HFFc6 (cell line): ENCODE measurements at regions not wholly inside any gene's neighbourhood (a gene's known extent, or its start where the extent isn't known, plus 50 kb on each side); places are given as distances from the start of the nearest gene placed in this dataset.
"Not testable (repeated sequence)": the region's sequence is repeated elsewhere in the genome, so short reads cannot be mapped to it uniquely, and the experiment has no call there.

Source experiments
- DNase-seq: peaks from one replicate; pipeline ENCODE4 v3.0.0-alpha.2; 2018
- H3K27ac Mint-ChIP-seq: 2 replicates; pipeline ENCODE4 v1.8.0; 2020; ENCODE audit warnings: mild to moderate bottlenecking, mixed read lengths
- H3K27me3 Mint-ChIP-seq: 2 replicates; pipeline ENCODE4 v1.8.0; 2021; ENCODE audit warnings: mild to moderate bottlenecking, moderate library complexity, mixed read lengths; ENCODE audit not compliant: insufficient read depth
- H3K36me3 Mint-ChIP-seq: 2 replicates; pipeline ENCODE4 v1.8.0; 2021; ENCODE audit warnings: low read depth, mixed read lengths
- H3K4me1 Mint-ChIP-seq: 2 replicates; pipeline ENCODE4 v1.8.0; 2020; ENCODE audit warnings: low read depth, mixed read lengths
- H3K4me3 Mint-ChIP-seq: 2 replicates; pipeline ENCODE4 v1.8.0; 2020; ENCODE audit warnings: mild to moderate bottlenecking, moderate library complexity, mixed read lengths
- H3K9me3 Mint-ChIP-seq: 2 replicates; pipeline ENCODE4 v1.8.0; 2020; ENCODE audit warnings: mild to moderate bottlenecking, mixed read lengths
- TF ChIP-seq, protein P1 (sequence below): fragments of 200-600 bp; sonication (generic); IDR thresholded peaks from 2 replicates; pipeline ENCODE4 v1.5.0; 2021; ENCODE audit warnings: antibody characterized with exemption, mild to moderate bottlenecking

GRCh38 chr14:29391801-29392200, 535.8 kb downstream of the PRKD1 start:
- Mint-ChIP-seq H3K4me1 (peaks cover 26% of the 10 kb centered on the region), H3K4me3 (no peak overlapping the region), H3K27me3 (peaks cover 1% of the 10 kb centered on the region; the same call in 1 of the 2 replicates), H3K36me3 (no peaks in the 10 kb centered on the region), H3K9me3 (no peaks in the 10 kb centered on the region), H3K27ac (no peak overlapping the region)
- TF ChIP-seq, protein P1, sequence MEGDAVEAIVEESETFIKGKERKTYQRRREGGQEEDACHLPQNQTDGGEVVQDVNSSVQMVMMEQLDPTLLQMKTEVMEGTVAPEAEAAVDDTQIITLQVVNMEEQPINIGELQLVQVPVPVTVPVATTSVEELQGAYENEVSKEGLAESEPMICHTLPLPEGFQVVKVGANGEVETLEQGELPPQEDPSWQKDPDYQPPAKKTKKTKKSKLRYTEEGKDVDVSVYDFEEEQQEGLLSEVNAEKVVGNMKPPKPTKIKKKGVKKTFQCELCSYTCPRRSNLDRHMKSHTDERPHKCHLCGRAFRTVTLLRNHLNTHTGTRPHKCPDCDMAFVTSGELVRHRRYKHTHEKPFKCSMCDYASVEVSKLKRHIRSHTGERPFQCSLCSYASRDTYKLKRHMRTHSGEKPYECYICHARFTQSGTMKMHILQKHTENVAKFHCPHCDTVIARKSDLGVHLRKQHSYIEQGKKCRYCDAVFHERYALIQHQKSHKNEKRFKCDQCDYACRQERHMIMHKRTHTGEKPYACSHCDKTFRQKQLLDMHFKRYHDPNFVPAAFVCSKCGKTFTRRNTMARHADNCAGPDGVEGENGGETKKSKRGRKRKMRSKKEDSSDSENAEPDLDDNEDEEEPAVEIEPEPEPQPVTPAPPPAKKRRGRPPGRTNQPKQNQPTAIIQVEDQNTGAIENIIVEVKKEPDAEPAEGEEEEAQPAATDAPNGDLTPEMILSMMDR = no peak
- no peak for DNase-seq

DNA sequence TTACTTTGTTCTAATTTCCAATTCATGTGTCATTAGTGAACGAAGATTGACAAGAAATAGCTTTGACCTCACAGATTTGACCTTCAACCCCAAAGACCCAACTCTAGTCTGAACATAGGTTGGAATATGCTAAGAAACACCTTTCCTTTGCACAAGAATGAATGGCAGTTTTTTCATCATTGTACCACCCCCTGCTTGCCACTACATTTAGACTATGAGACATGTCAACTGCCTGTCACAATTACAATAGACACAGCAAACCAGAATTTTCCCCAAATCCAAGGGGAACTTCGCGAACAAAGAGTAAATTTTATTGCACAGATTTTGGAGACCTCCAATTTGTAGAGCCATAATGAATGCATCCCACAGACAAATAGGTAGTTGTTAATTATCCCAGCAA, 535.4 kb downstream of the PRKD1 start:
- peaks cover 1% of the 10 kb centered on the region; the same call in 1 of the 2 replicates for H3K27me3 Mint-ChIP-seq
- no peak for DNase-seq
- H3K9me3 Mint-ChIP-seq = no peaks in the 10 kb centered on the region
- TF ChIP-seq, protein P1 = no peak
- peaks cover 23% of the 10 kb centered on the region for H3K4me1 Mint-ChIP-seq
- H3K36me3 Mint-ChIP-seq = no peaks in the 10 kb centered on the region
- no peak overlapping the region for H3K27ac Mint-ChIP-seq
- no peak overlapping the region for H3K4me3 Mint-ChIP-seq

DNA sequence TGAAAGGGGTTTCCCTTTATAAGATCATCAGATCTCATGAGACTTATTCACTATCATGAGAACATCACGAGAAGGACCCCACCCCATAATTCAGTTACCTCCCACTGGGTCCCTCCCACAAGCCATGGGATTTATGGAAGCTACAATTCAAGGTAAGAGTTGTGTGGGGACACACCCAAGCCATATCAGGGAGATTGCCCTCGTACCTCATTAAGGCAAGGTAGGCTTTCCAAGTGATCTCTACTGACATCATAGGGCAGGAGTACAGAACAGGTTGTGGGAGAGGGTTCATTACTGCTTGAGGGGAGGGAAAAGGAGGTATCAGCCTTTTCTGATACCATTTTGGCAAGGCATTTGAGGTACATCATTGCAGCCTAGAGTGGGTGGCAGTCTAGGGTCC, 524.6 kb downstream of the PRKD1 start:
- H3K4me1 Mint-ChIP-seq = no peaks in the 10 kb centered on the region
- H3K27me3 Mint-ChIP-seq = no peaks in the 10 kb centered on the region
- DNase-seq = no peak
- TF ChIP-seq, protein P1 = no peak
- H3K9me3 Mint-ChIP-seq = peaks cover 12% of the 10 kb centered on the region
- H3K27ac Mint-ChIP-seq = no peak overlapping the region
- H3K4me3 Mint-ChIP-seq = no peak overlapping the region
- 0 out of 2 replicates have a peak, but pooled peaks cover 9% of the 10 kb centered on the region for H3K36me3 Mint-ChIP-seq

GRCh38 chr14:29410581-29410980, 517.1 kb downstream of the PRKD1 start:
- TF ChIP-seq, protein P1 = no peak
- no peak for DNase-seq
- no peak overlapping the region for H3K27ac Mint-ChIP-seq
- H3K36me3 Mint-ChIP-seq = 0 out of 2 replicates have a peak, but pooled peaks cover 10% of the 10 kb centered on the region
- no peaks in the 10 kb centered on the region for H3K27me3 Mint-ChIP-seq
- no peaks in the 10 kb centered on the region for H3K4me1 Mint-ChIP-seq
- H3K4me3 Mint-ChIP-seq = no peak overlapping the region
- H3K9me3 Mint-ChIP-seq = peaks cover 12% of the 10 kb centered on the region

DNA sequence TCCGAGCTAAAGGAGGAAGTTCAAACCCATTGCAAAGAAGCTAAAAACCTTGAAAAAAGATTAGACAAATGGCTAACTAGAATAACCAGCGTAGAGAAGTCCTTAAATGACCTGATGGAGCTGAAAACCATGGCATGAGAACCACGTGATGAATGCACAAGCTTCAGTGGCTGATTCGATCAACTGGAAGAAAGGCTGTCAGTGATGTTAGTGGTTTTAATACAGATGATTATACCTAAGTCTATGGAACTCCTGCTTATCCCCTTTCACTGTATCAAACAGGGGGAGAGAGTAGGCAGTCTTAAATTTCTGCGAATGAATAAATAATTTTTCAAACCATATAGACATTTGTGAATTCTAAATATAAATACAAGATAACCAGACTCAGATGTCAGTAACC, 512.7 kb downstream of the PRKD1 start:
- not testable (repeated sequence) for H3K4me3 Mint-ChIP-seq, H3K36me3 Mint-ChIP-seq, H3K27me3 Mint-ChIP-seq, H3K27ac Mint-ChIP-seq, DNase-seq, H3K9me3 Mint-ChIP-seq
- peaks cover 18% of the 10 kb centered on the region for H3K4me1 Mint-ChIP-seq

- H3K4me1 Mint-ChIP-seq = peaks cover 20% of the 10 kb centered on the region
Measured at GRCh38 chr14:29419736-29420135, 507.9 kb downstream of the PRKD1 start.

More at GRCh38 chr14:29419736-29420135, 507.9 kb downstream of the PRKD1 start:
- Mint-ChIP-seq H3K9me3 (no peaks in the 10 kb centered on the region), H3K27ac (no peak overlapping the region), H3K36me3 (no peaks in the 10 kb centered on the region), H3K27me3 (no peaks in the 10 kb centered on the region), H3K4me3 (no peak overlapping the region)
- no peak for DNase-seq
- TF ChIP-seq, protein P1 = no peak
